ENCODE measurements at regions not wholly inside any gene's neighbourhood (a gene's known extent, or its start where the extent isn't known, plus 50 kb on each side); places are given as distances from the start of the nearest gene placed in this dataset.

- TF ChIP-seq POLR2A (IDR thresholded peaks at IDR 0.05) (no peak), CTCF (IDR thresholded peaks at IDR 0.05) (peak in 2 of 6 experiments; percentile 6 to 23)
Observed at GRCh38 chr5:96175090-96175489, 213.4 kb upstream of the ELL2 start.
